GM18951 (cell line): ENCODE measurements at regions not wholly inside any gene's neighbourhood (a gene's known extent, or its start where the extent isn't known, plus 50 kb on each side); places are given as distances from the start of the nearest gene placed in this dataset.

ENCODE experiments used
- POLR2A ChIP-seq: IDR thresholded peaks from 4 replicates; pipeline ENCODE4 v1.6.1; 2011; ENCODE audit warnings: mild to moderate bottlenecking; ENCODE audit not compliant: insufficient read length, insufficient read depth; ENCODE audit errors: extremely low read depth
- in situ Hi-C: fragments of 300-500 bp; cut with MboI; formaldehyde crosslinking; loops from one replicate; pipeline ENCODE4 v1.12.0; 2022; ENCODE audit warnings: low sequenced_read_pairs, mixed read lengths, inconsistent platforms; ENCODE audit not compliant: unreplicated experiment

- in situ Hi-C loops, result no loop called here
Observed at GRCh38 chr2:83573060-83573459, 886.0 kb downstream of the SUCLG1 start.

GRCh38 chr2:83572400-83572799 lies 886.7 kb downstream of the SUCLG1 start:
- no peak for TF ChIP-seq POLR2A
- in situ Hi-C loops, result no loop called here

More at GRCh38 chr2:83573060-83573459, 886.0 kb downstream of the SUCLG1 start:
- no peak for TF ChIP-seq POLR2A

GRCh38 chr2:83567551-83567950 lies 891.5 kb downstream of the SUCLG1 start:
- in situ Hi-C loops, result no loop called here
- TF ChIP-seq POLR2A, result no peak

GRCh38 chr2:83565626-83566025 lies 893.5 kb downstream of the SUCLG1 start:
- no peak for TF ChIP-seq POLR2A
- in situ Hi-C loops, result no loop called here

GRCh38 chr2:83565181-83565580 lies 893.9 kb downstream of the SUCLG1 start:
- in situ Hi-C loops, result no loop called here
- TF ChIP-seq POLR2A, result no peak

GRCh38 chr2:83561592-83561991 lies 897.5 kb downstream of the SUCLG1 start:
- in situ Hi-C loops, result no loop called here
- no peak for TF ChIP-seq POLR2A

GRCh38 chr2:83536556-83536955 lies 922.5 kb downstream of the SUCLG1 start:
- no peak for TF ChIP-seq POLR2A
- in situ Hi-C loops, result no loop called here

GRCh38 chr2:83534416-83534815 lies 924.7 kb downstream of the SUCLG1 start:
- no peak for TF ChIP-seq POLR2A
- in situ Hi-C loops, result no loop called here

GRCh38 chr2:83531206-83531826 lies 927.8 kb downstream of the SUCLG1 start:
- in situ Hi-C loops, result no loop called here
- no peak for TF ChIP-seq POLR2A

GRCh38 chr2:83528767-83529166 lies 930.3 kb downstream of the SUCLG1 start:
- TF ChIP-seq POLR2A, result no peak
- in situ Hi-C loops, result no loop called here

- TF ChIP-seq POLR2A, result no peak
- in situ Hi-C loops, result no loop called here
Observed at GRCh38 chr2:83522891-83523493, 936.1 kb downstream of the SUCLG1 start.

GRCh38 chr2:83517727-83518368 lies 941.2 kb downstream of the SUCLG1 start:
- no peak for TF ChIP-seq POLR2A
- in situ Hi-C loops, result no loop called here

- no peak for TF ChIP-seq POLR2A
- in situ Hi-C loops, result no loop called here
Observed at GRCh38 chr2:83516503-83516902, 942.6 kb downstream of the SUCLG1 start.

GRCh38 chr2:83487451-83487850 lies 971.6 kb downstream of the SUCLG1 start:
- in situ Hi-C loops, result no loop called here
- TF ChIP-seq POLR2A, result no peak
